ENCODE measurements at regions not wholly inside any gene's neighbourhood (a gene's known extent, or its start where the extent isn't known, plus 50 kb on each side); places are given as distances from the start of the nearest gene placed in this dataset.
"Not testable (repeated sequence)": the region's sequence is repeated elsewhere in the genome, so short reads cannot be mapped to it uniquely, and the experiment has no call there.

GRCh38 chr7:152504816-152505215 is 69.0 kb upstream of the KMT2C start:
- Mint-ChIP-seq H3K9me3 (ENCODE audit: unreplicated experiment) (no peaks in the 10 kb centered on the region), H3K4me3 (ENCODE audit: unreplicated experiment) (no peak overlapping the region), H3K36me3 (ENCODE audit: unreplicated experiment) (no peaks in the 10 kb centered on the region), H3K4me1 (ENCODE audit: low read depth, unreplicated experiment) (peaks cover 4% of the 10 kb centered on the region), H3K27me3 (ENCODE audit: unreplicated experiment) (peaks cover 2% of the 10 kb centered on the region), H3K27ac (ENCODE audit: unreplicated experiment) (no peak overlapping the region)
- TF ChIP-seq, protein P1, sequence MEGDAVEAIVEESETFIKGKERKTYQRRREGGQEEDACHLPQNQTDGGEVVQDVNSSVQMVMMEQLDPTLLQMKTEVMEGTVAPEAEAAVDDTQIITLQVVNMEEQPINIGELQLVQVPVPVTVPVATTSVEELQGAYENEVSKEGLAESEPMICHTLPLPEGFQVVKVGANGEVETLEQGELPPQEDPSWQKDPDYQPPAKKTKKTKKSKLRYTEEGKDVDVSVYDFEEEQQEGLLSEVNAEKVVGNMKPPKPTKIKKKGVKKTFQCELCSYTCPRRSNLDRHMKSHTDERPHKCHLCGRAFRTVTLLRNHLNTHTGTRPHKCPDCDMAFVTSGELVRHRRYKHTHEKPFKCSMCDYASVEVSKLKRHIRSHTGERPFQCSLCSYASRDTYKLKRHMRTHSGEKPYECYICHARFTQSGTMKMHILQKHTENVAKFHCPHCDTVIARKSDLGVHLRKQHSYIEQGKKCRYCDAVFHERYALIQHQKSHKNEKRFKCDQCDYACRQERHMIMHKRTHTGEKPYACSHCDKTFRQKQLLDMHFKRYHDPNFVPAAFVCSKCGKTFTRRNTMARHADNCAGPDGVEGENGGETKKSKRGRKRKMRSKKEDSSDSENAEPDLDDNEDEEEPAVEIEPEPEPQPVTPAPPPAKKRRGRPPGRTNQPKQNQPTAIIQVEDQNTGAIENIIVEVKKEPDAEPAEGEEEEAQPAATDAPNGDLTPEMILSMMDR (IDR thresholded peaks at IDR 0.05; ENCODE audit: partially characterized antibody, unreplicated experiment), result no peak
- no peak for DNase-seq

DNA sequence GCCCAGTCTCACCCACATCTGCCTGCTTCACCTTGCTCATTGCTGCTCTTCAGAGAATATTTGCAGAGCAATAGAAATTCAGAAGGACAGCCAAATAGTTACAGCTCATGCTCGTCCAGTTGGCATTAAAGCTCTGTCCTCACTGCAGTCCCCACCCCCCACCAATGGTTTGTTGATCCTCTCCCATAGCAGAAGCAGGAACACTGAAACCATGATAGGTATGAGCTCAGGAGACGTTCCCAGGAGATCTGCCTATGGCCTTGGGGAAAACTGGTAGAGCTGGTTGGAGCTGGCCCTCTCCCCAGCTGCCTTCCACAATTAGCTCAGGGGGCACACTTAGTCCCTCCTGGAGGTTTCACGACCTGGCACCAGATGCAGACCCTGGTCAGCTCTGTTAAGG is 68.6 kb upstream of the KMT2C start:
- TF ChIP-seq, protein P1 (IDR thresholded peaks at IDR 0.05; ENCODE audit: partially characterized antibody, unreplicated experiment), result no peak
- no peak for DNase-seq

GRCh38 chr7:152502813-152503790 is 67.3 kb upstream of the KMT2C start:
- Mint-ChIP-seq H3K27ac (ENCODE audit: unreplicated experiment) (no peak overlapping the region), H3K4me3 (ENCODE audit: unreplicated experiment) (no peak overlapping the region), H3K4me1 (ENCODE audit: low read depth, unreplicated experiment) (peaks cover 4% of the 10 kb centered on the region), H3K27me3 (ENCODE audit: unreplicated experiment) (no peaks in the 10 kb centered on the region), H3K9me3 (ENCODE audit: unreplicated experiment) (no peaks in the 10 kb centered on the region), H3K36me3 (ENCODE audit: unreplicated experiment) (no peaks in the 10 kb centered on the region)
- TF ChIP-seq, protein P1 (IDR thresholded peaks at IDR 0.05; ENCODE audit: partially characterized antibody, unreplicated experiment), result no peak
- no peak for DNase-seq

More for the DNA sequence above, 68.6 kb upstream of the KMT2C start:
- peaks cover 4% of the 10 kb centered on the region for H3K4me1 Mint-ChIP-seq (ENCODE audit: low read depth, unreplicated experiment)
- no peaks in the 10 kb centered on the region for H3K36me3 Mint-ChIP-seq (ENCODE audit: unreplicated experiment)
- H3K27me3 Mint-ChIP-seq (ENCODE audit: unreplicated experiment), result peaks cover 2% of the 10 kb centered on the region
- no peaks in the 10 kb centered on the region for H3K9me3 Mint-ChIP-seq (ENCODE audit: unreplicated experiment)
- no peak overlapping the region for H3K27ac Mint-ChIP-seq (ENCODE audit: unreplicated experiment)
- no peak overlapping the region for H3K4me3 Mint-ChIP-seq (ENCODE audit: unreplicated experiment)

- H3K27ac Mint-ChIP-seq (ENCODE audit: unreplicated experiment), result no peak overlapping the region
- no peaks in the 10 kb centered on the region for H3K9me3 Mint-ChIP-seq (ENCODE audit: unreplicated experiment)
- TF ChIP-seq, protein P1 (IDR thresholded peaks at IDR 0.05; ENCODE audit: partially characterized antibody, unreplicated experiment), result no peak
- no peak for DNase-seq
- H3K4me1 Mint-ChIP-seq (ENCODE audit: low read depth, unreplicated experiment), result peaks cover 4% of the 10 kb centered on the region
- no peak overlapping the region for H3K4me3 Mint-ChIP-seq (ENCODE audit: unreplicated experiment)
- no peaks in the 10 kb centered on the region for H3K27me3 Mint-ChIP-seq (ENCODE audit: unreplicated experiment)
- no peaks in the 10 kb centered on the region for H3K36me3 Mint-ChIP-seq (ENCODE audit: unreplicated experiment)
Observed at GRCh38 chr7:152501506-152501905, 65.7 kb upstream of the KMT2C start.

DNA sequence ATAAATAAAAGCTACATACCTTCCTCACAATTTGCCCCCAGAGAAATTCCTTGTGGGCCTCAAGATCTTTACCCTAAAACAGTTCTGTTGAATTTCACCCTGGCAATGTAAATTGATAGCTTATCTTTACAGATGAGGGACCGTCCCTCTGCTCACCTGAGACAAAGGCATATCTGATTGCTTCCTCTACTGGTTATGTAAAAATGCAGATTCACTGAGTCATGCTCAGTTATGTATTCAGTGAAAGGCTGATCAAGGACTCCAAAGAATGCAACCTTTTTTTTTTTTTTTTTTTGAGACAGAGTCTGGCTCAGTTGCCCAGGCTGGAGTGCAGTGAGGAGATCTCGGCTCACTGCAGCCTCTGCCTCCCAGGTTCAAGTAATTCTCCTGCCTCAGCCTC is 64.2 kb upstream of the KMT2C start:
- H3K4me3 Mint-ChIP-seq (ENCODE audit: unreplicated experiment); H3K27ac Mint-ChIP-seq (ENCODE audit: unreplicated experiment); H3K9me3 Mint-ChIP-seq (ENCODE audit: unreplicated experiment); H3K4me1 Mint-ChIP-seq (ENCODE audit: low read depth, unreplicated experiment); H3K27me3 Mint-ChIP-seq (ENCODE audit: unreplicated experiment); H3K36me3 Mint-ChIP-seq (ENCODE audit: unreplicated experiment); DNase-seq: not testable (repeated sequence)

All from glutamatergic neuron (in vitro differentiated cells).